ENCODE measurements at regions not wholly inside any gene's neighbourhood (a gene's known extent, or its start where the extent isn't known, plus 50 kb on each side); places are given as distances from the start of the nearest gene placed in this dataset.
A peak's percentile ranks its signal among the peaks of the same experiment; 100 is the strongest.

- DNase-seq, result no peak
Measured at GRCh38 chr1:219302697-219303096, 129.0 kb downstream of the LYPLAL1 start.

GRCh38 chr1:219299420-219299819 is 125.7 kb downstream of the LYPLAL1 start:
- DNase-seq, result no peak

GRCh38 chr1:219298571-219299148 is 125.0 kb downstream of the LYPLAL1 start:
- no peak for DNase-seq

GRCh38 chr1:219296430-219297355 is 123.0 kb downstream of the LYPLAL1 start:
- no peak for DNase-seq

GRCh38 chr1:219294251-219294650 is 120.6 kb downstream of the LYPLAL1 start:
- no peak for DNase-seq

- DNase-seq, result no peak
Measured at GRCh38 chr1:219293410-219293809, 119.7 kb downstream of the LYPLAL1 start.

GRCh38 chr1:219292999-219293398 is 119.3 kb downstream of the LYPLAL1 start:
- DNase-seq, result no peak

- DNase-seq, result no peak
Measured at GRCh38 chr1:219292341-219292740, 118.7 kb downstream of the LYPLAL1 start.

- DNase-seq, result no peak
Measured at GRCh38 chr1:219289171-219289570, 115.5 kb downstream of the LYPLAL1 start.

GRCh38 chr1:219283541-219283940 is 109.9 kb downstream of the LYPLAL1 start:
- no peak for DNase-seq

GRCh38 chr1:219281831-219282230 is 108.2 kb downstream of the LYPLAL1 start:
- no peak for DNase-seq

- DNase-seq, result no peak
Measured at GRCh38 chr1:219279017-219279770, 105.5 kb downstream of the LYPLAL1 start.

- no peak for DNase-seq
Measured at GRCh38 chr1:219278288-219278687, 104.6 kb downstream of the LYPLAL1 start.

- no peak for DNase-seq
Measured at GRCh38 chr1:219277304-219278105, 103.8 kb downstream of the LYPLAL1 start.

- DNase-seq, result peak; percentile 86
Measured at GRCh38 chr1:219276049-219276738, 102.5 kb downstream of the LYPLAL1 start.

GRCh38 chr1:219273088-219273686 is 99.5 kb downstream of the LYPLAL1 start:
- no peak for DNase-seq

- peak; percentile 14 for DNase-seq
Measured at GRCh38 chr1:219271818-219272535, 98.3 kb downstream of the LYPLAL1 start.

GRCh38 chr1:219269171-219269570 is 95.5 kb downstream of the LYPLAL1 start:
- DNase-seq, result no peak

GRCh38 chr1:219266524-219266923 is 92.8 kb downstream of the LYPLAL1 start:
- no peak for DNase-seq

GRCh38 chr1:219265026-219265515 is 91.4 kb downstream of the LYPLAL1 start:
- peak; percentile 76 for DNase-seq

- DNase-seq, result peak; percentile 82
Measured at GRCh38 chr1:219264561-219264960, 90.9 kb downstream of the LYPLAL1 start.
